OCI-LY3 (cell line): ENCODE measurements at regions not wholly inside any gene's neighbourhood (a gene's known extent, or its start where the extent isn't known, plus 50 kb on each side); places are given as distances from the start of the nearest gene placed in this dataset.

Experiments used
- H2AFZ ChIP-seq: fragments of 200-600, 300-600 bp; shearing (Covaris generic); 2 replicates; pipeline ENCODE4 v1.6.0; 2014; ENCODE audit warnings: antibody characterized with exemption, low read depth, low read length
- H3K27ac ChIP-seq: fragments of 200-600, 300-600 bp; sonication (generic); 2 replicates; pipeline ENCODE4 v1.5.1; 2014; ENCODE audit warnings: mild to moderate bottlenecking, low read length, moderate library complexity, mixed read lengths
- H3K27me3 ChIP-seq: fragments of 200-600, 300-600 bp; sonication (generic); 2 replicates; pipeline ENCODE4 v1.6.1; 2014; ENCODE audit warnings: low read depth, low read length, mixed read lengths
- H3K36me3 ChIP-seq: fragments of 200-600, 300-600 bp; sonication (generic); replicated peaks from 2 replicates; pipeline ENCODE3; 2014; ENCODE audit warnings: low read depth, low read length, mixed read lengths
- H3K4me1 ChIP-seq: fragments of 300-600, 200-600 bp; sonication (generic); 2 replicates; pipeline ENCODE4 v1.6.1; 2014; ENCODE audit warnings: low read length, mixed read lengths
- H3K4me2 ChIP-seq: fragments of 200-600, 300-600 bp; sonication (generic); 2 replicates; pipeline ENCODE4 v1.6.1; 2014; ENCODE audit warnings: low read length, mixed read lengths
- H3K4me3 ChIP-seq: fragments of 300-600, 200-600 bp; sonication (generic); 2 replicates; pipeline ENCODE4 v1.5.1; 2014; ENCODE audit warnings: antibody characterized with exemption, mild to moderate bottlenecking, low read length, moderate library complexity
- H3K79me2 ChIP-seq: fragments of 300-600, 200-600 bp; shearing (Covaris generic); 2 replicates; pipeline ENCODE4 v1.6.1; 2014; ENCODE audit warnings: mild to moderate bottlenecking, low read length, mixed read lengths
- H3K9ac ChIP-seq: fragments of 300-600, 200-600 bp; shearing (Covaris generic); 2 replicates; pipeline ENCODE4 v1.6.0; 2014; ENCODE audit warnings: mild to moderate bottlenecking, low read length, moderate library complexity
- H3K9me3 ChIP-seq: fragments of 200-600, 300-600 bp; shearing (Covaris generic); 2 replicates; pipeline ENCODE4 v1.6.1; 2014; ENCODE audit warnings: low read length, mixed read lengths; ENCODE audit not compliant: insufficient read depth
- H4K20me1 ChIP-seq: fragments of 200-600, 300-600 bp; sonication (generic); 2 replicates; pipeline ENCODE4 v1.6.1; 2016; ENCODE audit warnings: low read length, mixed read lengths; ENCODE audit not compliant: insufficient read depth
- CTCF ChIP-seq: fragments of 200-600, 300-600 bp; sonication (generic); IDR thresholded peaks from 2 replicates; pipeline ENCODE4 v1.5.1; 2014; ENCODE audit warnings: antibody characterized with exemption, low read length, low read depth
- EZH2phosphoT487 ChIP-seq: fragments of 200-600 bp; shearing (Covaris generic); IDR thresholded peaks from 2 replicates; pipeline ENCODE4 v1.6.1; 2018; ENCODE audit warnings: antibody characterized with exemption, mixed run types, low read depth

GRCh38 chr2:183349091-183349490, 224.8 kb downstream of the NUP35 start:
- Histone ChIP-seq H3K4me2 (peak overlapping the region; percentile 76), H3K79me2 (no peaks in the 10 kb centered on the region), H3K9ac (no peak overlapping the region)

GRCh38 chr2:183359867-183360266, 235.6 kb downstream of the NUP35 start:
- no peaks in the 10 kb centered on the region for H3K9me3 ChIP-seq
- H3K36me3 ChIP-seq, result no peaks in the 10 kb centered on the region

More at GRCh38 chr2:183349091-183349490, 224.8 kb downstream of the NUP35 start:
- Histone ChIP-seq H2AFZ (no peak overlapping the region), H3K27me3 (peaks cover 9% of the 10 kb centered on the region; the same call in 1 of the 2 replicates), H3K9me3 (no peaks in the 10 kb centered on the region), H3K36me3 (no peaks in the 10 kb centered on the region), H3K4me1 (peaks cover 35% of the 10 kb centered on the region), H3K4me3 (peak overlapping the region; percentile 58), H3K27ac (no peak overlapping the region), H4K20me1 (no peaks in the 10 kb centered on the region)
- TF ChIP-seq CTCF, result no peak
- TF ChIP-seq EZH2phosphoT487, result no peak

GRCh38 chr2:183371545-183371944, 247.3 kb downstream of the NUP35 start:
- Histone ChIP-seq H3K9me3 (no peaks in the 10 kb centered on the region), H4K20me1 (no peaks in the 10 kb centered on the region), H3K9ac (no peak overlapping the region), H3K4me1 (peaks cover 13% of the 10 kb centered on the region), H3K27me3 (no peaks in the 10 kb centered on the region), H3K36me3 (no peaks in the 10 kb centered on the region), H3K4me2 (peak overlapping the region; percentile 36), H3K4me3 (no peak overlapping the region), H3K79me2 (no peaks in the 10 kb centered on the region), H3K27ac (no peak overlapping the region), H2AFZ (no peak overlapping the region)
- TF ChIP-seq CTCF (no peak), EZH2phosphoT487 (no peak)

More at GRCh38 chr2:183359867-183360266, 235.6 kb downstream of the NUP35 start:
- Histone ChIP-seq H3K79me2 (no peaks in the 10 kb centered on the region), H3K4me2 (no peak overlapping the region), H3K27me3 (no peaks in the 10 kb centered on the region), H3K4me3 (no peak overlapping the region), H3K9ac (no peak overlapping the region), H3K27ac (no peak overlapping the region), H3K4me1 (peaks cover 14% of the 10 kb centered on the region), H4K20me1 (no peaks in the 10 kb centered on the region), H2AFZ (no peak overlapping the region)
- TF ChIP-seq EZH2phosphoT487, result no peak
- TF ChIP-seq CTCF, result peak; percentile 52

GRCh38 chr2:183375821-183376220, 251.6 kb downstream of the NUP35 start:
- Histone ChIP-seq H3K79me2 (no peaks in the 10 kb centered on the region), H3K27ac (no peak overlapping the region), H3K4me3 (no peak overlapping the region), H3K9ac (no peak overlapping the region), H3K36me3 (no peaks in the 10 kb centered on the region), H3K4me1 (peaks cover 13% of the 10 kb centered on the region), H3K4me2 (no peak overlapping the region), H3K9me3 (no peaks in the 10 kb centered on the region), H3K27me3 (no peaks in the 10 kb centered on the region), H2AFZ (no peak overlapping the region), H4K20me1 (no peaks in the 10 kb centered on the region)
- TF ChIP-seq EZH2phosphoT487 (no peak), CTCF (no peak)
